Hepatocyte (in vitro differentiated cells): ENCODE measurements at regions not wholly inside any gene's neighbourhood (a gene's known extent, or its start where the extent isn't known, plus 50 kb on each side); places are given as distances from the start of the nearest gene placed in this dataset.

Experiments used
- DNase-seq: peaks from one replicate; pipeline ENCODE4 v3.0.0-alpha.2; 2016; ENCODE audit warnings: low spot score
- H2AFZ ChIP-seq: fragments of 200-600 bp; sonication (generic); 2 replicates; pipeline ENCODE4 v1.6.0; 2016; ENCODE audit warnings: antibody characterized with exemption, mild to moderate bottlenecking
- H3K27ac ChIP-seq: fragments of 200-600 bp; sonication (generic); 2 replicates; pipeline ENCODE4 v1.5.1; 2016; ENCODE audit warnings: mild to moderate bottlenecking
- H3K27me3 ChIP-seq: fragments of 200-600 bp; sonication (generic); 2 replicates; pipeline ENCODE4 v1.6.1; 2016
- H3K36me3 ChIP-seq: fragments of 200-600 bp; sonication (generic); replicated peaks from 2 replicates; pipeline ENCODE4 v1.5.1; 2016; ENCODE audit warnings: low read depth; ENCODE audit not compliant: insufficient read depth
- H3K4me1 ChIP-seq: fragments of 200-600 bp; sonication (generic); 2 replicates; pipeline ENCODE4 v1.5.1; 2016; ENCODE audit warnings: mild to moderate bottlenecking, moderate library complexity; ENCODE audit not compliant: insufficient read depth
- H3K4me2 ChIP-seq: fragments of 200-600 bp; sonication (generic); 2 replicates; pipeline ENCODE4 v1.6.0; 2016
- H3K4me3 ChIP-seq: fragments of 200-600 bp; sonication (generic); 2 replicates; pipeline ENCODE4 v1.5.1; 2016; ENCODE audit warnings: mild to moderate bottlenecking
- H3K79me2 ChIP-seq: fragments of 200-600 bp; sonication (generic); 2 replicates; pipeline ENCODE4 v1.6.0; 2017; ENCODE audit warnings: mild to moderate bottlenecking
- H3K9me2 ChIP-seq: fragments of 200-600 bp; sonication (generic); replicated peaks from 2 replicates; pipeline ENCODE4 v1.6.0; 2017; ENCODE audit warnings: mild to moderate bottlenecking; ENCODE audit not compliant: insufficient read depth
- H3K9me3 ChIP-seq: fragments of 200-600 bp; sonication (generic); 2 replicates; pipeline ENCODE4 v1.5.1; 2016; ENCODE audit warnings: low read depth, mild to moderate bottlenecking
- H4K20me1 ChIP-seq: fragments of 200-600 bp; sonication (generic); 2 replicates; pipeline ENCODE4 v1.6.0; 2016; ENCODE audit warnings: mild to moderate bottlenecking; ENCODE audit not compliant: insufficient read depth, poor library complexity, severe bottlenecking
- EZH2 ChIP-seq: fragments of 200-600 bp; sonication (generic); IDR thresholded peaks from 2 replicates; pipeline ENCODE4 v1.6.1; 2016; ENCODE audit warnings: antibody characterized with exemption, mild to moderate bottlenecking, borderline replicate concordance
- EZH2phosphoT487 ChIP-seq: fragments of 200-600 bp; sonication (generic); IDR thresholded peaks from one replicate; pipeline ENCODE4 v1.6.1; 2018; ENCODE audit warnings: antibody characterized with exemption, mild to moderate bottlenecking, low read depth, moderate library complexity; ENCODE audit not compliant: unreplicated experiment, severe bottlenecking
- WGBS: methylation state at CpG from one replicate; pipeline ENCODE4 v1.1.6; 2016; ENCODE audit warnings: low lambda C conversion rate; ENCODE audit errors: missing lambda C conversion rate; 5-methylcytosine and 5-hydroxymethylcytosine counted together
- TF ChIP-seq, protein P1 (sequence below): fragments of 200-600 bp; sonication (generic); IDR thresholded peaks from 2 replicates; pipeline ENCODE4 v1.5.1; 2016; ENCODE audit warnings: antibody characterized with exemption, mild to moderate bottlenecking; ENCODE audit not compliant: poor library complexity

DNA sequence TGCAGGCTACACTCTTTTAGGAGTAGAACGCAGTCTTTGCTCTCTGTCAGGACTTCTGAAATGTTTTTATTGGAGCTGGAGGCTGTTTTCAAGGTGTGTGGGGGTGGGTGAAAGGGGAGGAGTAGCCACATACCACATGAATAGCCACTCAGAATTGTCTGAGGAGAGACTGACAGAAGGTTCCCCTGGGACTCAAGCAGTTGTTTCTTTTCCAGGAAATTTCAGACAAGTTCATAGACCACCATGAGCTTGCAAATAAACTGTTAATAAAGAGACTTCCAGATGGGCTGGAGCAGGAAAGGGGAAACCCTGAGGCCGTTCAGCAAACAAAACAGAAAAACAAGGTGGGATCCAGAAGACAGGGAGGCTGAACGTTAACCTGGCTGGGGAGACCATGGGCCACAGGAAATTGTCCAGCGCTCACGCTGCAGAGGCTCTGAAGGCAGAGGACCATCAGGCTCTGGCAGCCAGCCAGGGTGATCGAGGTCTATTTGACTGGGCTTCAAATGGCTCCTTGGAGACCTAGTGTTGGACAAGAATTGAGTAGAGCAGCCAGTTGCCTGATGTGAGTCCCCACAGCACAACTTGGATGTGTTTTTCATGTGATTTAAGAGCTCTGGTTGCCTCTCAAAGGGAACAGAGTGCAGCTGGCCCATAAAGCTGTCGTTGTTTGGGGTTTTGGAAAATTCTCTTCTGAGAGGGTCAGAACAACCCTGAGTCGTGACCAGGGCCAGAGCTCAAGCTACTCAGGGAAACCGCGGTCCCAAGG, 159.2 kb upstream of the RAI14 start:
- Histone ChIP-seq H3K79me2 (no peaks in the 10 kb centered on the region), H3K9me2 (no peaks in the 10 kb centered on the region), H3K27ac (peak overlapping the region; percentile 60), H3K27me3 (no peaks in the 10 kb centered on the region), H2AFZ (no peak overlapping the region), H3K4me2 (peak overlapping the region; percentile 33), H3K9me3 (no peaks in the 10 kb centered on the region), H3K4me3 (no peak overlapping the region), H3K4me1 (peaks cover 14% of the 10 kb centered on the region), H4K20me1 (no peaks in the 10 kb centered on the region), H3K36me3 (no peaks in the 10 kb centered on the region)
- no peak for DNase-seq
- no peak for TF ChIP-seq EZH2
- TF ChIP-seq, protein P1, sequence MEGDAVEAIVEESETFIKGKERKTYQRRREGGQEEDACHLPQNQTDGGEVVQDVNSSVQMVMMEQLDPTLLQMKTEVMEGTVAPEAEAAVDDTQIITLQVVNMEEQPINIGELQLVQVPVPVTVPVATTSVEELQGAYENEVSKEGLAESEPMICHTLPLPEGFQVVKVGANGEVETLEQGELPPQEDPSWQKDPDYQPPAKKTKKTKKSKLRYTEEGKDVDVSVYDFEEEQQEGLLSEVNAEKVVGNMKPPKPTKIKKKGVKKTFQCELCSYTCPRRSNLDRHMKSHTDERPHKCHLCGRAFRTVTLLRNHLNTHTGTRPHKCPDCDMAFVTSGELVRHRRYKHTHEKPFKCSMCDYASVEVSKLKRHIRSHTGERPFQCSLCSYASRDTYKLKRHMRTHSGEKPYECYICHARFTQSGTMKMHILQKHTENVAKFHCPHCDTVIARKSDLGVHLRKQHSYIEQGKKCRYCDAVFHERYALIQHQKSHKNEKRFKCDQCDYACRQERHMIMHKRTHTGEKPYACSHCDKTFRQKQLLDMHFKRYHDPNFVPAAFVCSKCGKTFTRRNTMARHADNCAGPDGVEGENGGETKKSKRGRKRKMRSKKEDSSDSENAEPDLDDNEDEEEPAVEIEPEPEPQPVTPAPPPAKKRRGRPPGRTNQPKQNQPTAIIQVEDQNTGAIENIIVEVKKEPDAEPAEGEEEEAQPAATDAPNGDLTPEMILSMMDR = no peak
- no peak for TF ChIP-seq EZH2phosphoT487
- WGBS = 64% methylated on average over 10 of the region's 10 CpGs

DNA sequence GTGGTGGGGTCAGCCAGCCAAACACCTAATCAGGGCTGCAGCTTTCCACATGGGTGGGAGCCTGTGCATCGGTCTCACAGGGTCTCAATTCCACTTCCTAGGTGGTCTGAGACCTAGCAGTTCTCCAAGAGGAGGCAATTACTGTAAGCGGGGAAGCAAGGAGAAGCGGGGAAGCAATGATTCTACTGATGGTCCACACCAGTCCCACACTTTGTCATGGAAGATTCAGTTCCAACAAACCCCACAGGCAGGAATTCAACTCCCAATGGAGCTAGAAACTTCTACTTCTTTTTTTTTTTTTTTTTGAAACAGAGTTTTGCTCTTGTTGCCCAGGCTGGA, 158.7 kb upstream of the RAI14 start:
- Histone ChIP-seq H3K4me2 (no peak overlapping the region), H4K20me1 (no peaks in the 10 kb centered on the region), H3K4me1 (peaks cover 14% of the 10 kb centered on the region), H2AFZ (no peak overlapping the region), H3K79me2 (no peaks in the 10 kb centered on the region), H3K27me3 (no peaks in the 10 kb centered on the region), H3K9me2 (no peaks in the 10 kb centered on the region), H3K9me3 (no peaks in the 10 kb centered on the region), H3K36me3 (no peaks in the 10 kb centered on the region), H3K4me3 (no peak overlapping the region), H3K27ac (peak overlapping the region; percentile 60)
- TF ChIP-seq, protein P1 = no peak
- TF ChIP-seq EZH2phosphoT487 (no peak), EZH2 (no peak)
- 80% methylated on average over 3 of the region's 3 CpGs for WGBS
- no peak for DNase-seq

GRCh38 chr5:34498572-34498971, 157.6 kb upstream of the RAI14 start:
- peaks cover 14% of the 10 kb centered on the region for H3K4me1 ChIP-seq

More at GRCh38 chr5:34498572-34498971, 157.6 kb upstream of the RAI14 start:
- WGBS = 77% methylated on average over 4 of the region's 4 CpGs
- H3K36me3 ChIP-seq = no peaks in the 10 kb centered on the region
- no peak overlapping the region for H3K4me3 ChIP-seq
- H3K4me2 ChIP-seq = peak overlapping the region; percentile 20
- no peaks in the 10 kb centered on the region for H3K27me3 ChIP-seq
- H2AFZ ChIP-seq = peak overlapping the region; percentile 12
- DNase-seq = no peak
- TF ChIP-seq, protein P1 = no peak
- TF ChIP-seq EZH2 (no peak), EZH2phosphoT487 (no peak)
- no peaks in the 10 kb centered on the region for H3K79me2 ChIP-seq
- H3K27ac ChIP-seq = peak overlapping the region; percentile 78
- H4K20me1 ChIP-seq = no peaks in the 10 kb centered on the region
- no peaks in the 10 kb centered on the region for H3K9me2 ChIP-seq
- H3K9me3 ChIP-seq = no peaks in the 10 kb centered on the region
